ENCODE measurements at regions not wholly inside any gene's neighbourhood (a gene's known extent, or its start where the extent isn't known, plus 50 kb on each side); places are given as distances from the start of the nearest gene placed in this dataset.

GRCh38 chr6:143616741-143617140 lies 61.0 kb upstream of the PHACTR2 start:
- intact Hi-C loops (cut with DNase I; ENCODE audit: low total_unique reads), result no loop called here
- no peak overlapping the region for H3K27ac ChIP-seq
- WGBS, 5 donors, result 87 to 92% (median 90%) methylated on average over 7 of the region's 7 CpGs
- H3K4me1 ChIP-seq, result peaks cover 0 to 30% (median 8%) of the 10 kb centered on the region in 6 donors
- H3K36me3 ChIP-seq, result no peaks in the 10 kb centered on the region
- no peaks in the 10 kb centered on the region for H3K27me3 ChIP-seq (replicated peaks in 1 of 7)
- H3K9me3 ChIP-seq, result no peaks in the 10 kb centered on the region
- TF ChIP-seq POLR2A (IDR thresholded peaks at IDR 0.05) (no peak), POLR2AphosphoS5 (IDR thresholded peaks at IDR 0.05) (no peak)
- TF ChIP-seq, protein P1, sequence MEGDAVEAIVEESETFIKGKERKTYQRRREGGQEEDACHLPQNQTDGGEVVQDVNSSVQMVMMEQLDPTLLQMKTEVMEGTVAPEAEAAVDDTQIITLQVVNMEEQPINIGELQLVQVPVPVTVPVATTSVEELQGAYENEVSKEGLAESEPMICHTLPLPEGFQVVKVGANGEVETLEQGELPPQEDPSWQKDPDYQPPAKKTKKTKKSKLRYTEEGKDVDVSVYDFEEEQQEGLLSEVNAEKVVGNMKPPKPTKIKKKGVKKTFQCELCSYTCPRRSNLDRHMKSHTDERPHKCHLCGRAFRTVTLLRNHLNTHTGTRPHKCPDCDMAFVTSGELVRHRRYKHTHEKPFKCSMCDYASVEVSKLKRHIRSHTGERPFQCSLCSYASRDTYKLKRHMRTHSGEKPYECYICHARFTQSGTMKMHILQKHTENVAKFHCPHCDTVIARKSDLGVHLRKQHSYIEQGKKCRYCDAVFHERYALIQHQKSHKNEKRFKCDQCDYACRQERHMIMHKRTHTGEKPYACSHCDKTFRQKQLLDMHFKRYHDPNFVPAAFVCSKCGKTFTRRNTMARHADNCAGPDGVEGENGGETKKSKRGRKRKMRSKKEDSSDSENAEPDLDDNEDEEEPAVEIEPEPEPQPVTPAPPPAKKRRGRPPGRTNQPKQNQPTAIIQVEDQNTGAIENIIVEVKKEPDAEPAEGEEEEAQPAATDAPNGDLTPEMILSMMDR (IDR thresholded peaks at IDR 0.05 in 8 of 11, conservative IDR thresholded peaks at IDR 0.05 in 3 of 11), result no peak
- no peak overlapping the region for H3K4me3 ChIP-seq
- DNase-seq, result no peak

DNA sequence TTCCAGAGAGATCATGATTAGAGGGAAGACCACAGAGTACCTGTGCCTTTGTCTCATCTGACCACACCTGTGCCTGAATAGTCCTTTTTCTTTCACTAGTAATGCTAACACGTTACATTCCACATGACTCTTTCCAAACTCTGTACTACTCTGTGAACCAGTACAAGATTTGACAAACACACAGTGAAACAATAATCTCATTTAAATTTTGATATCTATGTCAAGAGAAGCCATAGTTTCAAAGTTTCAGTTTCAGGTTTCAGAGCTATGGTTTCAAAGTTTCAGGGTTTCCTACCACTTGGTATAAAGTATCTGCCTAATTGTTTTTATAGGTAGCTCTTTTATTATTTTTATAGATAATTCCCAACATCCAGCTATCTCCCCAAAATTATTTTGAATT lies 62.0 kb upstream of the PHACTR2 start:
- Histone ChIP-seq H3K36me3 (no peaks in the 10 kb centered on the region), H3K27ac (no peak overlapping the region), H3K9me3 (no peaks in the 10 kb centered on the region), H3K27me3 (replicated peaks in 1 of 7) (no peaks in the 10 kb centered on the region), H3K4me3 (no peak overlapping the region), H3K4me1 (peaks cover 0 to 28% (median 8%) of the 10 kb centered on the region in 6 donors)
- WGBS, 5 donors, result 73 to 94% (median 88%) methylated on average over 1 of the region's 1 CpG
- no peak for TF ChIP-seq POLR2AphosphoS5 (IDR thresholded peaks at IDR 0.05)
- TF ChIP-seq POLR2A (IDR thresholded peaks at IDR 0.05), result no peak
- TF ChIP-seq, protein P1 (IDR thresholded peaks at IDR 0.05 in 8 of 11, conservative IDR thresholded peaks at IDR 0.05 in 3 of 11), result no peak
- DNase-seq, result no peak
- intact Hi-C loops (cut with DNase I; ENCODE audit: low total_unique reads), result no loop called here

DNA sequence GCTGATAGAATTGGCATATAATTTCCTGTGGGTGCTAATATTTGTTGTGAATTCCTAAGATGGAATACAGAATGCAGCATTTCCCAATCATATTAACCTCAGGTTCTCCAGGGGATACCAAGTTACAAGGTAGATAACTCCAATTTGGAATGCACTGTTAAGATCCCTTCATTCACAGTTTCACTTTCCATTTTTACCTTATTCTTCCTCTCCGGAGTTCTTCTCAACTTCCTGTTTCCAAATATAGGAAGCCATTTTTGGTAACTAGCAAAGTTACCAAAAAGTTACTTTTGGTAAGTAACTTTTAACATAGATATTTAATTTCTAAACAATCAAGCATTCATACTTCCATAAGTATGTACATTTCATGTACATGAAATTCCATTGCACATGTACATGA lies 63.5 kb upstream of the PHACTR2 start:
- no peaks in the 10 kb centered on the region for H3K36me3 ChIP-seq
- peaks cover 0 to 14% (median 4%) of the 10 kb centered on the region in 6 donors for H3K4me1 ChIP-seq
- TF ChIP-seq POLR2AphosphoS5 (IDR thresholded peaks at IDR 0.05), result no peak
- TF ChIP-seq, protein P1 (IDR thresholded peaks at IDR 0.05 in 8 of 11, conservative IDR thresholded peaks at IDR 0.05 in 3 of 11), result no peak
- no peak for TF ChIP-seq POLR2A (IDR thresholded peaks at IDR 0.05)
- no peak for DNase-seq
- no peaks in the 10 kb centered on the region for H3K27me3 ChIP-seq (replicated peaks in 1 of 7)
- peak overlapping the region in 4 of 8 donors; percentile 29 to 59 (median 38) for H3K27ac ChIP-seq
- peak overlapping the region in 2 of 8 donors; percentile 18 to 49 for H3K4me3 ChIP-seq
- H3K9me3 ChIP-seq, result no peaks in the 10 kb centered on the region
- WGBS, 5 donors, result 8 to 19% (median 9%) methylated on average over 1 of the region's 1 CpG
- intact Hi-C loops (cut with DNase I; ENCODE audit: low total_unique reads), result no loop called here

- Histone ChIP-seq H3K4me3 (peak overlapping the region in 2 of 8 donors; percentile 18 to 49), H3K4me1 (peaks cover 0 to 14% (median 4%) of the 10 kb centered on the region in 6 donors), H3K9me3 (no peaks in the 10 kb centered on the region), H3K36me3 (no peaks in the 10 kb centered on the region), H3K27ac (peak overlapping the region in 4 of 8 donors; percentile 29 to 59 (median 38)), H3K27me3 (replicated peaks in 1 of 7) (no peaks in the 10 kb centered on the region)
- intact Hi-C loops (cut with DNase I; ENCODE audit: low total_unique reads), result no loop called here
- TF ChIP-seq POLR2AphosphoS5 (IDR thresholded peaks at IDR 0.05) (no peak), POLR2A (IDR thresholded peaks at IDR 0.05) (no peak)
- TF ChIP-seq, protein P1 (IDR thresholded peaks at IDR 0.05 in 8 of 11, conservative IDR thresholded peaks at IDR 0.05 in 3 of 11), result no peak
- DNase-seq, result no peak
- 87 to 96% (median 95%) methylated on average over 5 of the region's 5 CpGs for WGBS, 5 donors
Observed at GRCh38 chr6:143613749-143614148, 64.0 kb upstream of the PHACTR2 start.
